ENCODE measurements at regions not wholly inside any gene's neighbourhood (a gene's known extent, or its start where the extent isn't known, plus 50 kb on each side); places are given as distances from the start of the nearest gene placed in this dataset.

GRCh38 chr6:114588726-114589125, 245.9 kb upstream of the HS3ST5 start:
- TF ChIP-seq JUND (IDR thresholded peaks at IDR 0.05; ENCODE audit: low read depth), result no peak
- DNase-seq (ENCODE audit: low read depth in 1 of 2, low spot score in 1 of 2), result no peak
- in situ Hi-C loops (cut with HindIII; ENCODE audit: low pct_unique_long_range_greater_than_20kb, low sequenced_read_pairs), result no loop called here

GRCh38 chr6:114586298-114586697, 243.5 kb upstream of the HS3ST5 start:
- no peak for DNase-seq (ENCODE audit: low read depth in 1 of 2, low spot score in 1 of 2)
- in situ Hi-C loops (cut with HindIII; ENCODE audit: low pct_unique_long_range_greater_than_20kb, low sequenced_read_pairs), result no loop called here
- TF ChIP-seq JUND (IDR thresholded peaks at IDR 0.05; ENCODE audit: low read depth), result no peak

- no peak for TF ChIP-seq JUND (IDR thresholded peaks at IDR 0.05; ENCODE audit: low read depth)
- in situ Hi-C loops (cut with HindIII; ENCODE audit: low pct_unique_long_range_greater_than_20kb, low sequenced_read_pairs), result no loop called here
- no peak for DNase-seq (ENCODE audit: low read depth in 1 of 2, low spot score in 1 of 2)
Measured at GRCh38 chr6:114581293-114581692, 238.5 kb upstream of the HS3ST5 start.

GRCh38 chr6:114580882-114581281, 238.1 kb upstream of the HS3ST5 start:
- no peak for TF ChIP-seq JUND (IDR thresholded peaks at IDR 0.05; ENCODE audit: low read depth)
- in situ Hi-C loops (cut with HindIII; ENCODE audit: low pct_unique_long_range_greater_than_20kb, low sequenced_read_pairs), result no loop called here
- no peak for DNase-seq (ENCODE audit: low read depth in 1 of 2, low spot score in 1 of 2)

GRCh38 chr6:114579486-114579885, 236.7 kb upstream of the HS3ST5 start:
- no peak for DNase-seq (ENCODE audit: low read depth in 1 of 2, low spot score in 1 of 2)
- in situ Hi-C loops (cut with HindIII; ENCODE audit: low pct_unique_long_range_greater_than_20kb, low sequenced_read_pairs), result no loop called here
- TF ChIP-seq JUND (IDR thresholded peaks at IDR 0.05; ENCODE audit: low read depth), result no peak

- TF ChIP-seq JUND (IDR thresholded peaks at IDR 0.05; ENCODE audit: low read depth), result no peak
- in situ Hi-C loops (cut with HindIII; ENCODE audit: low pct_unique_long_range_greater_than_20kb, low sequenced_read_pairs), result no loop called here
- no peak for DNase-seq (ENCODE audit: low read depth in 1 of 2, low spot score in 1 of 2)
Measured at GRCh38 chr6:114577109-114577508, 234.3 kb upstream of the HS3ST5 start.

- DNase-seq (ENCODE audit: low read depth in 1 of 2, low spot score in 1 of 2), result no peak
- TF ChIP-seq JUND (IDR thresholded peaks at IDR 0.05; ENCODE audit: low read depth), result no peak
- in situ Hi-C loops (cut with HindIII; ENCODE audit: low pct_unique_long_range_greater_than_20kb, low sequenced_read_pairs), result no loop called here
Measured at GRCh38 chr6:114576330-114576729, 233.5 kb upstream of the HS3ST5 start.

- DNase-seq (ENCODE audit: low read depth in 1 of 2, low spot score in 1 of 2), result no peak
- in situ Hi-C loops (cut with HindIII; ENCODE audit: low pct_unique_long_range_greater_than_20kb, low sequenced_read_pairs), result no loop called here
- no peak for TF ChIP-seq JUND (IDR thresholded peaks at IDR 0.05; ENCODE audit: low read depth)
Measured at GRCh38 chr6:114569669-114570068, 226.8 kb upstream of the HS3ST5 start.

- TF ChIP-seq JUND (IDR thresholded peaks at IDR 0.05; ENCODE audit: low read depth), result no peak
- no peak for DNase-seq (ENCODE audit: low read depth in 1 of 2, low spot score in 1 of 2)
- in situ Hi-C loops (cut with HindIII; ENCODE audit: low pct_unique_long_range_greater_than_20kb, low sequenced_read_pairs), result no loop called here
Measured at GRCh38 chr6:114564302-114564933, 221.6 kb upstream of the HS3ST5 start.

- no peak for TF ChIP-seq JUND (IDR thresholded peaks at IDR 0.05; ENCODE audit: low read depth)
- in situ Hi-C loops (cut with HindIII; ENCODE audit: low pct_unique_long_range_greater_than_20kb, low sequenced_read_pairs), result no loop called here
- DNase-seq (ENCODE audit: low read depth in 1 of 2, low spot score in 1 of 2), result no peak
Measured at GRCh38 chr6:114559419-114559818, 216.6 kb upstream of the HS3ST5 start.

GRCh38 chr6:114558153-114558552, 215.3 kb upstream of the HS3ST5 start:
- TF ChIP-seq JUND (IDR thresholded peaks at IDR 0.05; ENCODE audit: low read depth), result no peak
- DNase-seq (ENCODE audit: low read depth in 1 of 2, low spot score in 1 of 2), result no peak
- in situ Hi-C loops (cut with HindIII; ENCODE audit: low pct_unique_long_range_greater_than_20kb, low sequenced_read_pairs), result no loop called here

- DNase-seq (ENCODE audit: low read depth in 1 of 2, low spot score in 1 of 2), result no peak
- no peak for TF ChIP-seq JUND (IDR thresholded peaks at IDR 0.05; ENCODE audit: low read depth)
- in situ Hi-C loops (cut with HindIII; ENCODE audit: low pct_unique_long_range_greater_than_20kb, low sequenced_read_pairs), result no loop called here
Measured at GRCh38 chr6:114556846-114557488, 214.1 kb upstream of the HS3ST5 start.

GRCh38 chr6:114550316-114550715, 207.5 kb upstream of the HS3ST5 start:
- in situ Hi-C loops (cut with HindIII; ENCODE audit: low pct_unique_long_range_greater_than_20kb, low sequenced_read_pairs), result no loop called here
- no peak for TF ChIP-seq JUND (IDR thresholded peaks at IDR 0.05; ENCODE audit: low read depth)
- no peak for DNase-seq (ENCODE audit: low read depth in 1 of 2, low spot score in 1 of 2)

- DNase-seq (ENCODE audit: low read depth in 1 of 2, low spot score in 1 of 2), result peak in 1 of 2 experiments; percentile 4
- TF ChIP-seq JUND (IDR thresholded peaks at IDR 0.05; ENCODE audit: low read depth), result no peak
- in situ Hi-C loops (cut with HindIII; ENCODE audit: low pct_unique_long_range_greater_than_20kb, low sequenced_read_pairs), result no loop called here
Measured at GRCh38 chr6:114543696-114544095, 200.9 kb upstream of the HS3ST5 start.
